ENCODE measurements at regions not wholly inside any gene's neighbourhood (a gene's known extent, or its start where the extent isn't known, plus 50 kb on each side); places are given as distances from the start of the nearest gene placed in this dataset.
A peak's percentile ranks its signal among the peaks of the same experiment; 100 is the strongest.

GRCh38 chr4:140252742-140253555 lies 99.0 kb upstream of the MAML3 start:
- peak; percentile 62 to 94 (median 86) for DNase-seq
- intact Hi-C loops (cut with DNase I) = loop anchor here (2.0 to 5.0 kb wide), 4 partner anchors 74 to 521 kb away; no protein-coding TSS in a partner anchor

- peak; percentile 24 to 80 (median 54) for DNase-seq
- intact Hi-C loops (cut with DNase I) = loop anchor here (2.0 to 5.0 kb wide), 4 partner anchors 75 to 520 kb away; no protein-coding TSS in a partner anchor
Measured at GRCh38 chr4:140252141-140252741, 98.3 kb upstream of the MAML3 start.

- intact Hi-C loops (cut with DNase I) = loop anchor here (5.0 kb wide), 3 partner anchors 76 to 519 kb away; no protein-coding TSS in a partner anchor
- no peak for DNase-seq
Measured at GRCh38 chr4:140251571-140251970, 97.6 kb upstream of the MAML3 start.

- DNase-seq = no peak
- intact Hi-C loops (cut with DNase I) = loop anchor here (5.0 kb wide), 3 partner anchors 76 to 519 kb away; no protein-coding TSS in a partner anchor
Measured at GRCh38 chr4:140250989-140251552, 97.1 kb upstream of the MAML3 start.

GRCh38 chr4:140249351-140249750 lies 95.4 kb upstream of the MAML3 start:
- DNase-seq = no peak
- intact Hi-C loops (cut with DNase I) = no loop called here

GRCh38 chr4:140247237-140247636 lies 93.3 kb upstream of the MAML3 start:
- intact Hi-C loops (cut with DNase I) = no loop called here
- no peak for DNase-seq

GRCh38 chr4:140246216-140246615 lies 92.2 kb upstream of the MAML3 start:
- intact Hi-C loops (cut with DNase I) = no loop called here
- DNase-seq = no peak

- intact Hi-C loops (cut with DNase I) = no loop called here
- DNase-seq = no peak
Measured at GRCh38 chr4:140244328-140244727, 90.3 kb upstream of the MAML3 start.

GRCh38 chr4:140243278-140243753 lies 89.3 kb upstream of the MAML3 start:
- intact Hi-C loops (cut with DNase I) = no loop called here
- DNase-seq = no peak

- DNase-seq = peak in 3 of 42 donors; percentile 12 to 22 (median 16)
- intact Hi-C loops (cut with DNase I) = no loop called here
Measured at GRCh38 chr4:140242357-140243277, 88.6 kb upstream of the MAML3 start.

GRCh38 chr4:140240237-140240636 lies 86.3 kb upstream of the MAML3 start:
- no peak for DNase-seq
- intact Hi-C loops (cut with DNase I) = no loop called here

- DNase-seq = no peak
Measured at GRCh38 chr4:140239311-140239710, 85.3 kb upstream of the MAML3 start.

GRCh38 chr4:140238351-140239056 lies 84.5 kb upstream of the MAML3 start:
- DNase-seq = peak; percentile 32 to 78 (median 56)
- intact Hi-C loops (cut with DNase I) = no loop called here

More at GRCh38 chr4:140239311-140239710, 85.3 kb upstream of the MAML3 start:
- intact Hi-C loops (cut with DNase I) = no loop called here

GRCh38 chr4:140237616-140238350 lies 83.8 kb upstream of the MAML3 start:
- DNase-seq = peak; percentile 45 to 88 (median 74)
- intact Hi-C loops (cut with DNase I) = no loop called here

GRCh38 chr4:140236654-140237169 lies 82.7 kb upstream of the MAML3 start:
- intact Hi-C loops (cut with DNase I) = no loop called here
- no peak for DNase-seq

- intact Hi-C loops (cut with DNase I) = no loop called here
- no peak for DNase-seq
Measured at GRCh38 chr4:140234697-140235060, 80.7 kb upstream of the MAML3 start.

Data from head of caudate nucleus (tissue), 42 donors.